Heart left ventricle (tissue), 16 donors: ENCODE measurements at regions not wholly inside any gene's neighbourhood (a gene's known extent, or its start where the extent isn't known, plus 50 kb on each side); places are given as distances from the start of the nearest gene placed in this dataset.

Source experiments
- ATAC-seq, 4 donors: fragments of 200-7000 bp; cut with Tn5 transposase; one replicate each; pipeline ENCODE4 v1.9.1; 2020 to 2022; ENCODE audit warnings: moderate library complexity in 4 of 4, mild to moderate bottlenecking in 3 of 4, moderate number of reproducible peaks in 1 of 4
- DNase-seq, 5 donors: peaks; one replicate each; pipeline ENCODE4 v3.0.0-alpha.2; 2020
- H3K27ac ChIP-seq, 12 donors: fragments of 200-600 bp; sonication (generic) in 4 of 12; one replicate each; pipeline versions ENCODE4 v1.5.0 to v1.8.0; 2016 to 2022; ENCODE audit warnings: mild to moderate bottlenecking in 2 of 12
- H3K27me3 ChIP-seq, 9 donors: fragments of 200-600 bp; sonication (generic) in 2 of 9; one replicate each; pipeline versions ENCODE4 v1.5.1 to v1.8.0; 2016 to 2022; ENCODE audit warnings: mild to moderate bottlenecking in 3 of 9
- H3K36me3 ChIP-seq, 9 donors: fragments of 200-600 bp; sonication (generic) in 2 of 9; one replicate each; pipeline versions ENCODE4 v1.5.0 to v1.8.0; 2018 to 2022; ENCODE audit warnings: mild to moderate bottlenecking in 2 of 9
- H3K4me1 ChIP-seq, 12 donors: fragments of 200-600 bp; sonication (generic) in 4 of 12; one replicate each; pipeline versions ENCODE4 v1.5.0 to v1.8.0; 2016 to 2022; ENCODE audit warnings: mild to moderate bottlenecking in 3 of 12
- H3K4me3 ChIP-seq, 12 donors: fragments of 200-600 bp; sonication (generic) in 4 of 12; one replicate each; pipeline versions ENCODE4 v1.5.0 to v1.8.0; 2017 to 2022; ENCODE audit warnings: mild to moderate bottlenecking in 9 of 12, moderate library complexity in 4 of 12
- H3K9me3 ChIP-seq, 12 donors: fragments of 200-600 bp; sonication (generic) in 4 of 12; one replicate each; pipeline versions ENCODE4 v1.5.0 to v1.8.0; 2016 to 2022; ENCODE audit warnings: mild to moderate bottlenecking in 1 of 12
- CTCF ChIP-seq, 12 donors: fragments of 200-600 bp; sonication (generic) in 4 of 12; IDR thresholded peaks; one replicate each; pipeline versions ENCODE4 v1.5.0 to v1.8.0; 2018 to 2022; ENCODE audit warnings: antibody characterized with exemption in 12 of 12, mild to moderate bottlenecking in 5 of 12
- POLR2A ChIP-seq, 2 donors: fragments of 450-650 bp; IDR thresholded peaks; one replicate each; pipeline ENCODE4 v1.6.1; 2017; ENCODE audit warnings: antibody characterized with exemption in 2 of 2, mild to moderate bottlenecking in 2 of 2, moderate library complexity in 2 of 2
- WGBS, 4 donors: extraction: QIAGEN DNeasy Blood & Tissue Kit in 2 of 4; methylation state at CpG; one replicate each; pipeline versions ENCODE4 v1.1.5 to v1.1.7; 2013 to 2018; 5-methylcytosine and 5-hydroxymethylcytosine counted together
- intact Hi-C, 10 donors: fragments of 100-400 bp; cut with DNase I; formaldehyde crosslinking; loops; one replicate each; pipeline versions ENCODE4 v1.11.1 to v1.14.2; 2022
- donor health status: ischemic (EF 13 %, LVEDD 7.1; RV severe dilation, severe dysfunction).
- donor health status: healthy with polysubstance abuse.
- donor health status: DM: no; HTN: yes; CAD: no.
- donor health status: DM: no; HTN: no; CAD: no.
- donor health status: ischemic (EF 25% LVEDD 6.9; RV normal size, moderate dysfunction).
- donor health status: ischemic (EF 25% LVEDD 5.7; RV mildly dilated, moderate dysfunction).
- donor health status: healthy.
- donor health status: DM: yes; HTN: yes; CAD: no.
- donor health status: ischemic (EF 35%, LVEDD 5.7; RV mildly dilated, moderate dysfunction).
- donor health status: nonischemic (EF 11% LVEDD 7.7; RV severe dilation, severe dysfunction).
- donor health status: DM: yes; HTN: yes; CAD: no.
- donor health status: PGD.
- donor health status: ischemic (EF 29% LVEDD 5.4; RV normal size, mild dysfunction).
- donor health status: nonischemic (EF 23%, LVEDD 6.1; RV moderate dilation, normal function).

DNA sequence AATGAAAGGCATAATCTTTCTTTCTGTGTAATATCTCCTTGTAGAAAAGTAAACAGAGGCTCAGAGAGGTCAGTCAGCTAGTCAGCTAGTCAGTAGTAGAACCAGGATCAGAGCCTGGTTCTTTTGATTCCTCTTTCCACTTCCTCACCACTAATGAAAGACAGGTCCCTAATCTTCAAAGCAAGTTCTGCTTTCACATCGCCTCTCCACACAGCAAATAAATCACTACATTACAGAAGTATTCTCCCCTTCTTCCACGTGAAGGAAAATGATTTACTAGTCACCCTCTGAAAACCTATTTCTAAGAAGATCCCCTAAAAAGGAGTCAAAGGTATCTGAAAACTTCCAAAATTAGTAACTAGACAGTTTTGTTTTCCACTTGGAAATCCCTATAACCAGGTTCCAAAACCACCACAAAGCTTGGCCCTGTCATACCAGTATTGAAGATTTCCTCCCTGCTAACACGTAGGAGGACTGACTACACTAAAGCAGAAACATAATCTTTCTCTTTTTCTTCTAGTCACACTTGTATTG lies 140.5 kb upstream of the TARS1 start:
- TF ChIP-seq CTCF (IDR thresholded peaks at IDR 0.05) = peak in 1 of 12 donors; percentile 13
- TF ChIP-seq POLR2A (IDR thresholded peaks at IDR 0.05) = no peak

DNA sequence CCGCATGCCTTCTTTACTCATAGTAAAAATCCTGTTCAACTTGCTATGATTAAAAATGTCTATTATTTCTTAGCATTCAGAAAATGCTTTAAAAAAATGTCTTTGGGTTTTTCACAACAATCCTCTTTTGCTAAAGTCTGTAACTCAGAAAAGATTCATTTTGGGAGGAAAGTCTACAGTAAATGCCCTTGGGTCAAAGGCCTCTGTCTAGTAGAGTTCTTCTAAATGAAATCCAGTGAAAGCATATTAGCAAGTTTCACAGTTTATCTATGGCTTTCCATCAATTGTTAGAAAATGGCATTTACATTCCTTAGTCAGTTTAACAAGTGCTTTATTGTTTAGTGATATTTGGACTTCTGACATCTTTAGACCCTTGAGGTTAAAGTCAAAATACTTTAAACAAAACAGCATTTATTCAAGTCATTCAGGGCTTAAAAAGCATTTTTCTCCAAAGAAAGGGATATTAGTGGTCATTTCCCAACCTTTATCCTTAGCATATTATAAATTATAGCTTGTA lies 137.1 kb upstream of the TARS1 start:
- intact Hi-C loops = loop anchor here in 6 of 10 donors (5.0 to 10.0 kb wide), 4 partner anchors 591 to 689 kb away; partner anchors contain the start of gene NPR3 (in 2 of the 6)
- H3K4me3 ChIP-seq = no peak overlapping the region
- DNase-seq = no peak
- peak overlapping the region in 1 of 12 donors; percentile 25 for H3K27ac ChIP-seq
- no peak for ATAC-seq
- TF ChIP-seq CTCF (IDR thresholded peaks at IDR 0.05) (no peak), POLR2A (IDR thresholded peaks at IDR 0.05) (no peak)
- peaks cover 0 to 6% (median 0%) of the 10 kb centered on the region in 12 donors for H3K9me3 ChIP-seq
- WGBS, 4 donors = 89 to 97% (median 93%) methylated on average over 1 of the region's 1 CpG
- no peaks in the 10 kb centered on the region for H3K27me3 ChIP-seq
- no peaks in the 10 kb centered on the region for H3K36me3 ChIP-seq
- peaks cover 0 to 28% (median 11%) of the 10 kb centered on the region in 12 donors for H3K4me1 ChIP-seq

More for the DNA sequence above, 140.5 kb upstream of the TARS1 start:
- Histone ChIP-seq H3K9me3 (peaks cover 0 to 6% (median 0%) of the 10 kb centered on the region in 12 donors), H3K4me3 (no peak overlapping the region), H3K27ac (peak overlapping the region in 8 of 12 donors; percentile 13 to 72 (median 40)), H3K27me3 (no peaks in the 10 kb centered on the region), H3K36me3 (no peaks in the 10 kb centered on the region), H3K4me1 (peaks cover 0 to 19% (median 8%) of the 10 kb centered on the region in 12 donors)
- ATAC-seq (peak; percentile 40 to 75 (median 46)), DNase-seq (no peak)
- intact Hi-C loops = loop anchor here in 6 of 10 donors (5.0 to 10.0 kb wide), 4 partner anchors 588 to 685 kb away; partner anchors contain the start of gene NPR3 (in 2 of the 6)
- WGBS, 4 donors = 21 to 36% (median 32%) methylated on average over 3 of the region's 3 CpGs

- DNase-seq = no peak
- no peaks in the 10 kb centered on the region for H3K27me3 ChIP-seq
- 89 to 94% (median 93%) methylated on average over 1 of the region's 1 CpG for WGBS, 4 donors
- no peak overlapping the region for H3K4me3 ChIP-seq
- intact Hi-C loops = loop anchor here in 6 of 10 donors (5.0 to 10.0 kb wide), 4 partner anchors 592 to 690 kb away; partner anchors contain the start of gene NPR3 (in 2 of the 6)
- peaks cover 0 to 6% (median 0%) of the 10 kb centered on the region in 12 donors for H3K9me3 ChIP-seq
- no peak for ATAC-seq
- H3K27ac ChIP-seq = no peak overlapping the region
- TF ChIP-seq POLR2A (IDR thresholded peaks at IDR 0.05) (no peak), CTCF (IDR thresholded peaks at IDR 0.05) (no peak)
- H3K36me3 ChIP-seq = no peaks in the 10 kb centered on the region
- H3K4me1 ChIP-seq = peaks cover 0 to 20% (median 8%) of the 10 kb centered on the region in 12 donors
These were observed 136.2 kb upstream of the TARS1 start for GRCh38 chr5:33304601-33305000.

DNA sequence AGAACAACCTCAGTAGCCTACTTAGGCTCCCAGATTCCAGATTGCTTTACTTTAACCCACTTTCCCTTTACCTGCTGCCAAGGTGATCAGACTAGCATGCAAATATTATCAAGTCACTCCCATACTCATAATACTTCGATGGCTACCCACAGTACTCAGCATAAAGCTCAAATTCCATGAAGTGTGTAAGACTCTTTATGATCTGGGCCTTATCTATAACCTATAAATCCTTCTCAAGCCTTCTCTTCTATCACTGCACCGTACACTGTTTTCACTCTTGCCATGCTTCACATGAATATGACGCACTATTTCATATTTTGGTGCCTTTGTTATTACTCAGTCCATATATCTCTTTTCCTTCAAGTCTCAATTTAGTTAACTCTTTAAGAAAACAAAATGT lies 135.2 kb upstream of the TARS1 start:
- H3K27ac ChIP-seq = peak overlapping the region in 1 of 12 donors; percentile 55
- no peaks in the 10 kb centered on the region for H3K27me3 ChIP-seq
- TF ChIP-seq CTCF (IDR thresholded peaks at IDR 0.05) (no peak), POLR2A (IDR thresholded peaks at IDR 0.05) (no peak)
- ATAC-seq (no peak), DNase-seq (no peak)
- 92 to 96% (median 94%) methylated on average over 3 of the region's 3 CpGs for WGBS, 4 donors
- H3K4me3 ChIP-seq = no peak overlapping the region
- H3K4me1 ChIP-seq = peaks cover 0 to 13% (median 3%) of the 10 kb centered on the region in 12 donors
- H3K36me3 ChIP-seq = no peaks in the 10 kb centered on the region
- peaks cover 0 to 6% (median 0%) of the 10 kb centered on the region in 12 donors for H3K9me3 ChIP-seq
- intact Hi-C loops = loop anchor here in 2 of 10 donors (10.0 kb wide), 2 partner anchors 601 to 691 kb away; no protein-coding TSS in a partner anchor
